ENCODE measurements at regions not wholly inside any gene's neighbourhood (a gene's known extent, or its start where the extent isn't known, plus 50 kb on each side); places are given as distances from the start of the nearest gene placed in this dataset.
A peak's percentile ranks its signal among the peaks of the same experiment; 100 is the strongest.

- Histone ChIP-seq H3K27me3 (ENCODE audit: control insufficient read depth, insufficient read depth, low read length) (no peaks in the 10 kb centered on the region), H3K4me1 (ENCODE audit: control insufficient read depth, insufficient read depth, low read length) (0 out of 2 replicates have a peak, but pooled peaks cover 4% of the 10 kb centered on the region), H3K4me3 (ENCODE audit: low read depth, low read length) (no peak overlapping the region), H3K36me3 (ENCODE audit: control insufficient read depth, insufficient read depth, low read length) (no peaks in the 10 kb centered on the region), H3K9ac (ENCODE audit: low read depth, low read length) (no peak overlapping the region), H3K9me3 (ENCODE audit: control insufficient read depth, insufficient read depth, low read length) (no peaks in the 10 kb centered on the region), H3K27ac (ENCODE audit: low read depth, low read length) (no peak overlapping the region)
These were observed 164.7 kb upstream of the GUCY1A2 start for GRCh38 chr11:107182978-107183377.

DNA sequence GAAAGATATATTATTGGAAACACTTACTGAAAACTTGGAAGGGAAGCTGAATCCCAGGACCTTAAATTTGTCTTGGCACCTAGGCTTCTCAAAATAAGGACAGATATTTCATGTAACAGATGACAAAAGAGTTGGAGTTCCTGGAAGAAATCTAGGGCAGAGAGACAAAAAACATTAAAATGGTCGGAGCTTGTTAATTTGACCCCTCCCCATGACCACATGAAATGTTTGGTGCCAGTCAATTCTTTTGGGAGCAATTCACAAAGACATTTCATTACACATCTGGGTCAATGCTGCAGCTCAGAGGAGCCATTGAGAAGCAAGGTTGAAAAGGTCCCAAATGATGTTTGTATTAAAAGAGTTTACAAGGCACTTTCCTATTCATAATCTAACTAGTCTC, 162.0 kb upstream of the GUCY1A2 start:
- H3K4me3 ChIP-seq (ENCODE audit: low read depth, low read length): no peak overlapping the region
- H3K27me3 ChIP-seq (ENCODE audit: control insufficient read depth, insufficient read depth, low read length): no peaks in the 10 kb centered on the region
- H3K9ac ChIP-seq (ENCODE audit: low read depth, low read length): no peak overlapping the region
- no peaks in the 10 kb centered on the region for H3K36me3 ChIP-seq (ENCODE audit: control insufficient read depth, insufficient read depth, low read length)
- H3K27ac ChIP-seq (ENCODE audit: low read depth, low read length): no peak overlapping the region
- no peaks in the 10 kb centered on the region for H3K9me3 ChIP-seq (ENCODE audit: control insufficient read depth, insufficient read depth, low read length)
- 0 out of 2 replicates have a peak, but pooled peaks cover 4% of the 10 kb centered on the region for H3K4me1 ChIP-seq (ENCODE audit: control insufficient read depth, insufficient read depth, low read length)

DNA sequence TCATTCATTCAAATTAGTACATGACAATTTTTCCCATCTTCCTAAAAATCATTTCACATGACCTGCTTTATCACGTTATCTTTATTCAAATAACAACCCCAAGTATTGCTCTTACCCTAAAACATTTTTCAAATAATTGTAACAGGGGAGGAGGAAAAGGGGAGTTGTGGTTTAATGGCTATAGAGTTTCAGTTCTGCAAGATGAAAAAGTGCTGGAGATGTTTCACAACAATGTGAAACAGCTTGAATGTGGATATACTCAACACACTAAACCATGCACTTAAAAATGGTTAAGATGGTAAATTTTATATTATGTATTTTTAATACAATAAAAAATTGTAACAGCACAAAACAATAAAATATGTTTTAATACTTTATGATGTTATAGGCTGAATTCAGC, 161.6 kb upstream of the GUCY1A2 start:
- Histone ChIP-seq H3K27me3 (ENCODE audit: control insufficient read depth, insufficient read depth, low read length) (no peaks in the 10 kb centered on the region), H3K9me3 (ENCODE audit: control insufficient read depth, insufficient read depth, low read length) (no peaks in the 10 kb centered on the region), H3K4me1 (ENCODE audit: control insufficient read depth, insufficient read depth, low read length) (0 out of 2 replicates have a peak, but pooled peaks cover 4% of the 10 kb centered on the region), H3K9ac (ENCODE audit: low read depth, low read length) (no peak overlapping the region), H3K4me3 (ENCODE audit: low read depth, low read length) (no peak overlapping the region), H3K27ac (ENCODE audit: low read depth, low read length) (no peak overlapping the region), H3K36me3 (ENCODE audit: control insufficient read depth, insufficient read depth, low read length) (no peaks in the 10 kb centered on the region)

- H3K9me3 ChIP-seq (ENCODE audit: control insufficient read depth, insufficient read depth, low read length): no peaks in the 10 kb centered on the region
- peaks cover 9% of the 10 kb centered on the region for H3K4me1 ChIP-seq (ENCODE audit: control insufficient read depth, insufficient read depth, low read length)
- H3K36me3 ChIP-seq (ENCODE audit: control insufficient read depth, insufficient read depth, low read length): no peaks in the 10 kb centered on the region
- no peak overlapping the region for H3K4me3 ChIP-seq (ENCODE audit: low read depth, low read length)
- no peak overlapping the region for H3K27ac ChIP-seq (ENCODE audit: low read depth, low read length)
- no peaks in the 10 kb centered on the region for H3K27me3 ChIP-seq (ENCODE audit: control insufficient read depth, insufficient read depth, low read length)
- no peak overlapping the region for H3K9ac ChIP-seq (ENCODE audit: low read depth, low read length)
These were observed 158.8 kb upstream of the GUCY1A2 start for GRCh38 chr11:107177106-107177477.

DNA sequence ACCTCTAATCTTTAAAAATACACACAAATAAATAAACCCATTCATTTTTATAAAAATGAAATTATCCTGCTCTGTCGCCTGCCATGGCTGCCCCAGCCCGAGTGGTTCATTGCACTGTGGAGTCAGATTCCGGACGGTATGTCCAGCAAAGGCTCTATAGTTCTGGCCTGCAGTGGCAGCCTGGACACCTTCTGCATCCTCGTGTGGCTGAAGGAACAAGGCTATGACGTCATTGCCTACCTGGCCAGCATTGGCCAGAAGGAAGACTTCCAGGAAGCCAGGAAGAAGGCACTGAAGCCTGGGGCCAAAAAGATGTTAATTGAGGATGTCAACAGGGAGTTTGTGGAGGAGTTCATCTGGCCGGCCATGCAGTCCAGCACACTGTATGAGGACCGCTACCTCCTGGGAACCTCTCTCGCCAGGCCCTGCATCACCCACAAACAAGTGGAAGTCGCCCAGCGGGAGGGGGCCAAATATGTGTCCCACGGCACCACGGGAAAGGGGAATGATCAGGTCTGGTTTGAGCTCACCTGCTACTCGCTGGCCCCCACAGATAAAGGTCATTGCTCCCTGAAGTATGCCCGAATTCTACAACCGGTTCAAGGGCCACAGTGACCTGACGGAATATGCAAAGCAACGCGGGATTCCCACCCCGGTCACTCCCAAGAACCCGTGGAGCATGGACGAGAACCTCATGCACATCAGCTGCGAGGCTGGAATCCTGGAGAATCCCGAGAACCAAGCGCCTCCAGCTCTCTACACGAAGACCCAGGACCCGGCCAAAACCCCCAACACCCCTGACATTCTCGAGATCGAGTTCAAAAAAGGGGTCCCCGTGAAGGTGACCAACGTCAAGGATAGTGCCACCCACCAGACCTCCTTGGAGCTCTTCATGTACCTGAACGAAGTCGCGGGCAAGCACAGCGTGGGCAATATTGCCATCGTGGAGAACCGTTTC, 158.2 kb upstream of the GUCY1A2 start:
- Histone ChIP-seq H3K9me3 (ENCODE audit: control insufficient read depth, insufficient read depth, low read length) (no peaks in the 10 kb centered on the region), H3K4me1 (ENCODE audit: control insufficient read depth, insufficient read depth, low read length) (peaks cover 9% of the 10 kb centered on the region), H3K27me3 (ENCODE audit: control insufficient read depth, insufficient read depth, low read length) (no peaks in the 10 kb centered on the region), H3K36me3 (ENCODE audit: control insufficient read depth, insufficient read depth, low read length) (no peaks in the 10 kb centered on the region), H3K27ac (ENCODE audit: low read depth, low read length) (no peak overlapping the region), H3K4me3 (ENCODE audit: low read depth, low read length) (no peak overlapping the region), H3K9ac (ENCODE audit: low read depth, low read length) (no peak overlapping the region)

DNA sequence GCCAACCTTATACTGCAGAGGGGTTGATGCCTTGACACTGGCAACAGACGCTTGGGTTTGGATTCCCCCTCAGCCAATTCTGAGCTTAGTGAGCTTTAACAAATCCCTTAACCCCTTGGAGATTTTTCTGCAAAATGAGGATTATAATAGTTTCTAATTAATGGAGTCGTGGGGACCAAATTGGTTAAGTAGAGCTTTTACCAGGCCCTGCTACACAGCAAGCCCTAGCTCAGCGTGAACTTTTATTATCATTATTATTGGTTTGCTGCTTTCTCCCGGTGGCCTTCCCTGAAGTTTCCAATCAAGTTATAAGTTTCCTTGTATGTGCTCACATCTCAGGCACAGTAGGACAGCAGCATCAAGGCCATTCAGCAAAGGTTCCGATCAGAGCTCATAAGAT, 156.6 kb upstream of the GUCY1A2 start:
- Histone ChIP-seq H3K9ac (ENCODE audit: low read depth, low read length) (no peak overlapping the region), H3K4me3 (ENCODE audit: low read depth, low read length) (no peak overlapping the region), H3K36me3 (ENCODE audit: control insufficient read depth, insufficient read depth, low read length) (no peaks in the 10 kb centered on the region), H3K27me3 (ENCODE audit: control insufficient read depth, insufficient read depth, low read length) (no peaks in the 10 kb centered on the region), H3K9me3 (ENCODE audit: control insufficient read depth, insufficient read depth, low read length) (no peaks in the 10 kb centered on the region), H3K27ac (ENCODE audit: low read depth, low read length) (no peak overlapping the region), H3K4me1 (ENCODE audit: control insufficient read depth, insufficient read depth, low read length) (peaks cover 9% of the 10 kb centered on the region)

DNA sequence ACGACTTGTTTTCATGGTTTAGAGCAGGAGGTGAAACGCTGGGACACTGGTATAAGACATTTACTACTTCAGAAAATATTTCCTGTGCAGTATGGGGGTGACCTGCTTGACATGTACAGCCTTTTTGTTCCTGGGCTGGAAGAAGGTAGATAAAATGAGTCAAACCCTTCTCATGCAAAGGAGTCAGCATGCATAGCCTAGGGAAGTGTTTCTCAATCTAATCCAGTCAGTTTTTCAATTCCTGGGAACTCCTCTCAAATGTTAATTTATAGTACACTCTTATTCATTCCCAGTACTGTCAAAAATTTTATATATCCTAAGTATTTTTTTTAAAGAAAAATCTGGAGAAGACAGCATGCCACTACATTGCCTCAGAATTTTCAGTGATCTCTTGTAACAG, 154.7 kb upstream of the GUCY1A2 start:
- Histone ChIP-seq H3K36me3 (ENCODE audit: control insufficient read depth, insufficient read depth, low read length) (no peaks in the 10 kb centered on the region), H3K9me3 (ENCODE audit: control insufficient read depth, insufficient read depth, low read length) (no peaks in the 10 kb centered on the region), H3K4me1 (ENCODE audit: control insufficient read depth, insufficient read depth, low read length) (peaks cover 9% of the 10 kb centered on the region), H3K9ac (ENCODE audit: low read depth, low read length) (no peak overlapping the region), H3K27ac (ENCODE audit: low read depth, low read length) (no peak overlapping the region), H3K4me3 (ENCODE audit: low read depth, low read length) (no peak overlapping the region), H3K27me3 (ENCODE audit: control insufficient read depth, insufficient read depth, low read length) (no peaks in the 10 kb centered on the region)

DNA sequence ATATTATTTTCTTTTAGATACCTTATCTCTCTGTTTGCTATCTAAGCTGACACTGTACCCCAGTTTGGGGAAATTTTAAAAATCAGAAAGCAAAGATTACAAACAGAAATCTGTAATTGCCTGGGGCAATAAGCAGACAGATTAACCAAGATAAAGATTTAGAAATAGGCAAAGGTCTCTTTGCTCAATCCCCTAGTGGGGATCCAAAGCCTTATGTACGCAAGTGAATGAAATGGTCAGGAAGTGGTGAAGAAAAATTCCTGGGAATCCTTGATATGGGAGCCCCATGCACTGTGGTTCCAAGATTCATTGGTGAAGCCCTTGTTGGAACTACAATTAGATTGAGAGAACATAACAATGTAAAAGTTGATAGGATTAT, 139.5 kb upstream of the GUCY1A2 start:
- Histone ChIP-seq H3K36me3 (ENCODE audit: control insufficient read depth, insufficient read depth, low read length) (no peaks in the 10 kb centered on the region), H3K9ac (ENCODE audit: low read depth, low read length) (no peak overlapping the region), H3K4me1 (ENCODE audit: control insufficient read depth, insufficient read depth, low read length) (peaks cover 18% of the 10 kb centered on the region), H3K27ac (ENCODE audit: low read depth, low read length) (peak overlapping the region; percentile 64), H3K27me3 (ENCODE audit: control insufficient read depth, insufficient read depth, low read length) (no peaks in the 10 kb centered on the region), H3K4me3 (ENCODE audit: low read depth, low read length) (no peak overlapping the region), H3K9me3 (ENCODE audit: control insufficient read depth, insufficient read depth, low read length) (no peaks in the 10 kb centered on the region)

DNA sequence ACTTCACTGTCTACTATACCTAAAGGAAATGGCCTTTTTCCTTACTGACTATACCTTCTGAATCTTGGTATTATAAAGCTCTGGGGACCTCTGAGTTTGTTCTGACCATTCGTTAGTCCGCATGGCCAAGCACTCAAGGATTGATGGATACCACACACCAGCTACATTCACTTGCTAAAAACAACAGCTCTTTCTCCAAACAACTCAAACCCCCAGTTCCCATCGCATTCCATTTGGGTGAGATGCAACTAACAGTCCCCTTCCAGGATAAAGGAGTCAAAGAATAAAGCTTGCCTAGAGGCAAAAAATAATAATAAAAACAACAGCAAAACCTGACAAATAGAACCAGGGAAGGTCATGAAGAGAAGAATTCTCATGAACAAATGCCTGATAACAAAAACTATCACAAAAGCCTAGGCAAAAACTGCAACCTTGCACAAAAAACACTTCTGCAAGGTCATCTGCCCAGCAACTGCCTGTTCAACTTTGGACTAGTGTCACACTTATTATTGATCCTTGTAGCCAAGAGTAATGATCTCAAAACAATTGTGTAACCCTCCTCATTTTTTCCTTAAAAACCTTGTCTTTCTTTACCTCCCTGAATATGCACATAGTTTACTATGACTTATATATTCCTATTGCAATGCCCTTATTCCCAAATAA, 139.0 kb upstream of the GUCY1A2 start:
- no peak overlapping the region; the same call in 1 of the 2 replicates for H3K9ac ChIP-seq (ENCODE audit: low read depth, low read length)
- no peaks in the 10 kb centered on the region for H3K9me3 ChIP-seq (ENCODE audit: control insufficient read depth, insufficient read depth, low read length)
- H3K27ac ChIP-seq (ENCODE audit: low read depth, low read length): peak overlapping the region; percentile 67
- no peak overlapping the region for H3K4me3 ChIP-seq (ENCODE audit: low read depth, low read length)
- H3K36me3 ChIP-seq (ENCODE audit: control insufficient read depth, insufficient read depth, low read length): no peaks in the 10 kb centered on the region
- peaks cover 18% of the 10 kb centered on the region for H3K4me1 ChIP-seq (ENCODE audit: control insufficient read depth, insufficient read depth, low read length)
- H3K27me3 ChIP-seq (ENCODE audit: control insufficient read depth, insufficient read depth, low read length): no peaks in the 10 kb centered on the region

DNA sequence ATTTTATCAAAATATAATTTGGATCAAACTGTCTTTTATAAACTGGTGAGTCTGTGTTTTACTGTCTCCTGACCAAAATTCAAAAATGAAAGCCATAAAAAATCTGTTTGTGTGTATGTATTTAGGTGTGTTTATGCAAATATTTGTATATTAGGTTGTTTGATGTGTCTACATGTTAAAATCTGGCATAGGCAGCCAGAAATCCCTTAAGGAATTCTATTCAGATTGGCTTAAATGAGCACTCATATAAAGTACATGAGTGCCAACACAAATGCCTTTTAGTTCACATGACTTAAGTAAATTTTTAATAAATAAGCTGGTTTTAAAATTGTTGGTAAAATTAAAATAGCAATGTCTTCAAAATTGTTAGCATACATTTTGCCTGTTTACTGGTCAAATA, 133.3 kb upstream of the GUCY1A2 start:
- H3K9ac ChIP-seq (ENCODE audit: low read depth, low read length): no peak overlapping the region
- peaks cover 1% of the 10 kb centered on the region; the same call in 1 of the 2 replicates for H3K4me1 ChIP-seq (ENCODE audit: control insufficient read depth, insufficient read depth, low read length)
- no peak overlapping the region for H3K27ac ChIP-seq (ENCODE audit: low read depth, low read length)
- H3K36me3 ChIP-seq (ENCODE audit: control insufficient read depth, insufficient read depth, low read length): no peaks in the 10 kb centered on the region
- H3K9me3 ChIP-seq (ENCODE audit: control insufficient read depth, insufficient read depth, low read length): no peaks in the 10 kb centered on the region
- no peak overlapping the region for H3K4me3 ChIP-seq (ENCODE audit: low read depth, low read length)
- H3K27me3 ChIP-seq (ENCODE audit: control insufficient read depth, insufficient read depth, low read length): no peaks in the 10 kb centered on the region

GRCh38 chr11:107151158-107151557, 132.9 kb upstream of the GUCY1A2 start:
- no peaks in the 10 kb centered on the region for H3K9me3 ChIP-seq (ENCODE audit: control insufficient read depth, insufficient read depth, low read length)
- no peaks in the 10 kb centered on the region for H3K4me1 ChIP-seq (ENCODE audit: control insufficient read depth, insufficient read depth, low read length)
- no peak overlapping the region for H3K4me3 ChIP-seq (ENCODE audit: low read depth, low read length)
- no peaks in the 10 kb centered on the region for H3K36me3 ChIP-seq (ENCODE audit: control insufficient read depth, insufficient read depth, low read length)
- H3K27ac ChIP-seq (ENCODE audit: low read depth, low read length): no peak overlapping the region
- H3K27me3 ChIP-seq (ENCODE audit: control insufficient read depth, insufficient read depth, low read length): no peaks in the 10 kb centered on the region
- no peak overlapping the region for H3K9ac ChIP-seq (ENCODE audit: low read depth, low read length)
